ENCODE measurements at regions not wholly inside any gene's neighbourhood (a gene's known extent, or its start where the extent isn't known, plus 50 kb on each side); places are given as distances from the start of the nearest gene placed in this dataset.

DNA sequence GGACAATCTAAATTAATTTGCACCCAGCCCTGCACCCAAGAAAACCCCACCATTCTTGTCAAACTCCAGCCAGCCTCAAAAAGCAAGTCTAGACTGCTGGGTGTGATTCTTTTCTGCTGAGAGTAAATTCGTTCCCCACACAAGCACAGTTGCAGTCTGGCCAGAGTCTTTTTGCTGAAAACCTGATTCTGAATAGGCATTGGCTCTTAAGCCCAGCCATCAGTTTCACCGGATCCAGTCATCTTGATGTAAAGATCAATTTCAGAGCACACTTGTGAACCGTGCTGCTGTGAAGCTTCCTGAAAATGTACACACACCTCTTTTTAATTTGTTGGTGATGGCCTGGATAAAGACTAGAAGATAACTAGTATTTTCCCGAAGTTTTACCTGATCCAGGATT lies 159.4 kb upstream of the GGTLC1 start:
- TF ChIP-seq TAF1 (IDR thresholded peaks at IDR 0.05; ENCODE audit: low read depth), result no peak
- TF ChIP-seq FOXM1 (IDR thresholded peaks at IDR 0.05; ENCODE audit: borderline replicate concordance, low read depth), result no peak

DNA sequence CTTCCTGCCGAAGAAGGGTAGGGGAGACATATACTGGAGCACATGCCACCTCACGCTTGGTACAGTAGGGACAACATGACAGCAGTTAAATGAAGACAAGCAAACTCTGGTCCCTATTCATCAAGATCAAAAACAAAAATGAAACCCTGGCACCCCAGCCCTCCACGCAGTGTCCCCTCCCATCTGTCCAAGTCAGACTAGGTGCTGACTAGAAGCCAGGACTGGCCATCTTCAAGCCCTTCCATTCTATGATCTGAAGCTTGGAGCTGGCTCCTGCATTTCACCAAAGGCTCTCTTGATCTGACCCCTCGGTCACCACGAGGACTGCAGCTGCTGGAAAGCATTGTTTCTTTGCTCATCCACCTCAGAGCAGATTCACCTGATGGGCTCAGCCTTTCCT lies 158.9 kb upstream of the GGTLC1 start:
- TF ChIP-seq MAX (IDR thresholded peaks at IDR 0.05), result no peak
- TF ChIP-seq RAD21 (IDR thresholded peaks at IDR 0.05; ENCODE audit: low read depth), result no peak
- TF ChIP-seq EGR1 (IDR thresholded peaks at IDR 0.05), result no peak
- no peak for TF ChIP-seq REST (IDR thresholded peaks at IDR 0.05; ENCODE audit: low read depth)
- no peak for TF ChIP-seq TAF1 (IDR thresholded peaks at IDR 0.05; ENCODE audit: low read depth)
- no peak for TF ChIP-seq NFIC (IDR thresholded peaks at IDR 0.05)
- no peak for TF ChIP-seq YY1 (IDR thresholded peaks at IDR 0.05; ENCODE audit: low read depth)
- TF ChIP-seq CEBPB (IDR thresholded peaks at IDR 0.05), result no peak
- no peak for TF ChIP-seq ZBTB7A (IDR thresholded peaks at IDR 0.05; ENCODE audit: low read depth)
- TF ChIP-seq EP300 (IDR thresholded peaks at IDR 0.05; ENCODE audit: borderline replicate concordance), result no peak
- TF ChIP-seq CREB1 (IDR thresholded peaks at IDR 0.05; ENCODE audit: low read depth), result no peak

DNA sequence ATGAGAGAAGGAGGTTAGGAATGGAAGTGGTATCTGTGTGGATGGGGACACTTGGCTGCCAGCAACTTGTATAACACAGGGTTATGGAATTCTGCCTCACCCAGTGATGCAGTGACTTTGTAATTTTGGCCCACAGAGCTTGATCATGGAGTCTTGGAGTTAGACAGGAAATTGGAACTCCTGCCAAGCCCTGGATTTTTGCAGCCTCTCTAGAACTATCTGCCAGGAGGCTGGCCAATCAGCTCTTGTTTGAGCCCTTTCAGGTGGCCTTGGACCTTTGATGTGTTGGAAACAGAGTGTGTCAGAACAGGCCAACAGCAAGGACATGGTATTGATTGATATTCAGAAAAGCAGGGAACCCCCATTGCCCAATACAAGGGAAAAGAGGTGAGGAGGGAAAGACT lies 157.7 kb upstream of the GGTLC1 start:
- no peak for TF ChIP-seq CREB1 (IDR thresholded peaks at IDR 0.05; ENCODE audit: low read depth)
- no peak for TF ChIP-seq TAF1 (IDR thresholded peaks at IDR 0.05; ENCODE audit: low read depth)
- TF ChIP-seq REST (IDR thresholded peaks at IDR 0.05; ENCODE audit: low read depth), result no peak
- TF ChIP-seq CEBPB (IDR thresholded peaks at IDR 0.05), result no peak

GRCh38 chr20:24144371-24144770 lies 155.8 kb upstream of the GGTLC1 start:
- TF ChIP-seq TEAD4 (IDR thresholded peaks at IDR 0.05), result no peak
- no peak for TF ChIP-seq TCF12 (IDR thresholded peaks at IDR 0.05; ENCODE audit: low read depth)
- TF ChIP-seq NFIC (IDR thresholded peaks at IDR 0.05), result no peak
- TF ChIP-seq TAF1 (IDR thresholded peaks at IDR 0.05; ENCODE audit: low read depth), result no peak
- TF ChIP-seq REST (IDR thresholded peaks at IDR 0.05; ENCODE audit: low read depth), result no peak
- no peak for TF ChIP-seq YY1 (IDR thresholded peaks at IDR 0.05; ENCODE audit: low read depth)
- no peak for TF ChIP-seq RAD21 (IDR thresholded peaks at IDR 0.05; ENCODE audit: low read depth)
- no peak for TF ChIP-seq CEBPB (IDR thresholded peaks at IDR 0.05)
- no peak for TF ChIP-seq FOXM1 (IDR thresholded peaks at IDR 0.05; ENCODE audit: borderline replicate concordance, low read depth)
- TF ChIP-seq ZBTB7A (IDR thresholded peaks at IDR 0.05; ENCODE audit: low read depth), result no peak
- no peak for TF ChIP-seq MAX (IDR thresholded peaks at IDR 0.05)
- no peak for TF ChIP-seq EGR1 (IDR thresholded peaks at IDR 0.05)
- TF ChIP-seq EP300 (IDR thresholded peaks at IDR 0.05; ENCODE audit: borderline replicate concordance), result no peak
- no peak for TF ChIP-seq CREB1 (IDR thresholded peaks at IDR 0.05; ENCODE audit: low read depth)
- TF ChIP-seq, protein P1, sequence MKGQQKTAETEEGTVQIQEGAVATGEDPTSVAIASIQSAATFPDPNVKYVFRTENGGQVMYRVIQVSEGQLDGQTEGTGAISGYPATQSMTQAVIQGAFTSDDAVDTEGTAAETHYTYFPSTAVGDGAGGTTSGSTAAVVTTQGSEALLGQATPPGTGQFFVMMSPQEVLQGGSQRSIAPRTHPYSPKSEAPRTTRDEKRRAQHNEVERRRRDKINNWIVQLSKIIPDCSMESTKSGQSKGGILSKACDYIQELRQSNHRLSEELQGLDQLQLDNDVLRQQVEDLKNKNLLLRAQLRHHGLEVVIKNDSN (IDR thresholded peaks at IDR 0.05), result no peak

- TF ChIP-seq CEBPB (IDR thresholded peaks at IDR 0.05) (no peak), MAX (IDR thresholded peaks at IDR 0.05) (no peak), FOXM1 (IDR thresholded peaks at IDR 0.05; ENCODE audit: borderline replicate concordance, low read depth) (no peak), TAF1 (IDR thresholded peaks at IDR 0.05; ENCODE audit: low read depth) (no peak), NFIC (IDR thresholded peaks at IDR 0.05) (no peak), TCF12 (IDR thresholded peaks at IDR 0.05; ENCODE audit: low read depth) (no peak), CREB1 (IDR thresholded peaks at IDR 0.05; ENCODE audit: low read depth) (no peak), TEAD4 (IDR thresholded peaks at IDR 0.05) (no peak), RAD21 (IDR thresholded peaks at IDR 0.05; ENCODE audit: low read depth) (no peak), YY1 (IDR thresholded peaks at IDR 0.05; ENCODE audit: low read depth) (no peak), EP300 (IDR thresholded peaks at IDR 0.05; ENCODE audit: borderline replicate concordance) (no peak), REST (IDR thresholded peaks at IDR 0.05; ENCODE audit: low read depth) (no peak)
- TF ChIP-seq, protein P1 (IDR thresholded peaks at IDR 0.05), result no peak
Observed at GRCh38 chr20:24141111-24141510, 152.5 kb upstream of the GGTLC1 start.

All from Ishikawa (cell line).